Hepatocyte (in vitro differentiated cells): ENCODE measurements at regions not wholly inside any gene's neighbourhood (a gene's known extent, or its start where the extent isn't known, plus 50 kb on each side); places are given as distances from the start of the nearest gene placed in this dataset.

Source experiments
- DNase-seq: peaks from one replicate; pipeline ENCODE4 v3.0.0-alpha.2; 2016; ENCODE audit warnings: low spot score
- H2AFZ ChIP-seq: fragments of 200-600 bp; sonication (generic); 2 replicates; pipeline ENCODE4 v1.6.0; 2016; ENCODE audit warnings: antibody characterized with exemption, mild to moderate bottlenecking
- H3K27ac ChIP-seq: fragments of 200-600 bp; sonication (generic); 2 replicates; pipeline ENCODE4 v1.5.1; 2016; ENCODE audit warnings: mild to moderate bottlenecking
- H3K27me3 ChIP-seq: fragments of 200-600 bp; sonication (generic); 2 replicates; pipeline ENCODE4 v1.6.1; 2016
- H3K36me3 ChIP-seq: fragments of 200-600 bp; sonication (generic); replicated peaks from 2 replicates; pipeline ENCODE4 v1.5.1; 2016; ENCODE audit warnings: low read depth; ENCODE audit not compliant: insufficient read depth
- H3K4me1 ChIP-seq: fragments of 200-600 bp; sonication (generic); 2 replicates; pipeline ENCODE4 v1.5.1; 2016; ENCODE audit warnings: mild to moderate bottlenecking, moderate library complexity; ENCODE audit not compliant: insufficient read depth
- H3K4me2 ChIP-seq: fragments of 200-600 bp; sonication (generic); 2 replicates; pipeline ENCODE4 v1.6.0; 2016
- H3K4me3 ChIP-seq: fragments of 200-600 bp; sonication (generic); 2 replicates; pipeline ENCODE4 v1.5.1; 2016; ENCODE audit warnings: mild to moderate bottlenecking
- H3K79me2 ChIP-seq: fragments of 200-600 bp; sonication (generic); 2 replicates; pipeline ENCODE4 v1.6.0; 2017; ENCODE audit warnings: mild to moderate bottlenecking
- H3K9me2 ChIP-seq: fragments of 200-600 bp; sonication (generic); replicated peaks from 2 replicates; pipeline ENCODE4 v1.6.0; 2017; ENCODE audit warnings: mild to moderate bottlenecking; ENCODE audit not compliant: insufficient read depth
- H3K9me3 ChIP-seq: fragments of 200-600 bp; sonication (generic); 2 replicates; pipeline ENCODE4 v1.5.1; 2016; ENCODE audit warnings: low read depth, mild to moderate bottlenecking
- H4K20me1 ChIP-seq: fragments of 200-600 bp; sonication (generic); 2 replicates; pipeline ENCODE4 v1.6.0; 2016; ENCODE audit warnings: mild to moderate bottlenecking; ENCODE audit not compliant: insufficient read depth, poor library complexity, severe bottlenecking
- EZH2 ChIP-seq: fragments of 200-600 bp; sonication (generic); IDR thresholded peaks from 2 replicates; pipeline ENCODE4 v1.6.1; 2016; ENCODE audit warnings: antibody characterized with exemption, mild to moderate bottlenecking, borderline replicate concordance
- EZH2phosphoT487 ChIP-seq: fragments of 200-600 bp; sonication (generic); IDR thresholded peaks from one replicate; pipeline ENCODE4 v1.6.1; 2018; ENCODE audit warnings: antibody characterized with exemption, mild to moderate bottlenecking, low read depth, moderate library complexity; ENCODE audit not compliant: unreplicated experiment, severe bottlenecking
- WGBS: methylation state at CpG from one replicate; pipeline ENCODE4 v1.1.6; 2016; ENCODE audit warnings: low lambda C conversion rate; ENCODE audit errors: missing lambda C conversion rate; 5-methylcytosine and 5-hydroxymethylcytosine counted together
- TF ChIP-seq, protein P1 (sequence below): fragments of 200-600 bp; sonication (generic); IDR thresholded peaks from 2 replicates; pipeline ENCODE4 v1.5.1; 2016; ENCODE audit warnings: antibody characterized with exemption, mild to moderate bottlenecking; ENCODE audit not compliant: poor library complexity

DNA sequence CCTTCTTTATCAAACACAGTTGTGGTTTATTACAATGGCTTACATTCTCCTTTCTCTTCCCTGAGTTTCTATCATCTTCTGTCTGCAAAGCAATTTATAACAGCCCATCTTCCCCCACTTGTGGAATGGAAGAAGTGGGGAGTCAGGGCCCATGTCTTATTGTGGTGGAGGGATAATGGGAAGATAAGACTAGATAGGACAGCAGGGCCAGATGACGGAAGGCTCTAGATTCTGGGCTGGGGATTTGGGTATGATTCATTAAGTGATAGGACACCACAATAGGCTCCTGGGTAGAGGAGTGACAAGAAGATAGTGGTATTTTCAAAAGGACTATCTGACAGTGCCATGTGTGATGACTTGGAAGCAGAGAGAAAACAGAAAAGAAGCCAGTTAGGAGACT is 450.6 kb downstream of the TTLL7 start:
- Histone ChIP-seq H3K4me1 (no peaks in the 10 kb centered on the region), H3K9me3 (no peaks in the 10 kb centered on the region), H4K20me1 (no peaks in the 10 kb centered on the region), H3K27me3 (no peaks in the 10 kb centered on the region), H3K79me2 (no peaks in the 10 kb centered on the region), H3K36me3 (no peaks in the 10 kb centered on the region), H3K4me3 (no peak overlapping the region), H3K4me2 (no peak overlapping the region), H3K9me2 (no peaks in the 10 kb centered on the region), H3K27ac (no peak overlapping the region), H2AFZ (no peak overlapping the region)
- no peak for TF ChIP-seq EZH2phosphoT487
- no peak for TF ChIP-seq EZH2
- TF ChIP-seq, protein P1, sequence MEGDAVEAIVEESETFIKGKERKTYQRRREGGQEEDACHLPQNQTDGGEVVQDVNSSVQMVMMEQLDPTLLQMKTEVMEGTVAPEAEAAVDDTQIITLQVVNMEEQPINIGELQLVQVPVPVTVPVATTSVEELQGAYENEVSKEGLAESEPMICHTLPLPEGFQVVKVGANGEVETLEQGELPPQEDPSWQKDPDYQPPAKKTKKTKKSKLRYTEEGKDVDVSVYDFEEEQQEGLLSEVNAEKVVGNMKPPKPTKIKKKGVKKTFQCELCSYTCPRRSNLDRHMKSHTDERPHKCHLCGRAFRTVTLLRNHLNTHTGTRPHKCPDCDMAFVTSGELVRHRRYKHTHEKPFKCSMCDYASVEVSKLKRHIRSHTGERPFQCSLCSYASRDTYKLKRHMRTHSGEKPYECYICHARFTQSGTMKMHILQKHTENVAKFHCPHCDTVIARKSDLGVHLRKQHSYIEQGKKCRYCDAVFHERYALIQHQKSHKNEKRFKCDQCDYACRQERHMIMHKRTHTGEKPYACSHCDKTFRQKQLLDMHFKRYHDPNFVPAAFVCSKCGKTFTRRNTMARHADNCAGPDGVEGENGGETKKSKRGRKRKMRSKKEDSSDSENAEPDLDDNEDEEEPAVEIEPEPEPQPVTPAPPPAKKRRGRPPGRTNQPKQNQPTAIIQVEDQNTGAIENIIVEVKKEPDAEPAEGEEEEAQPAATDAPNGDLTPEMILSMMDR, result no peak
- 100% methylated on average over 1 of the region's 1 CpG for WGBS
- no peak for DNase-seq

DNA sequence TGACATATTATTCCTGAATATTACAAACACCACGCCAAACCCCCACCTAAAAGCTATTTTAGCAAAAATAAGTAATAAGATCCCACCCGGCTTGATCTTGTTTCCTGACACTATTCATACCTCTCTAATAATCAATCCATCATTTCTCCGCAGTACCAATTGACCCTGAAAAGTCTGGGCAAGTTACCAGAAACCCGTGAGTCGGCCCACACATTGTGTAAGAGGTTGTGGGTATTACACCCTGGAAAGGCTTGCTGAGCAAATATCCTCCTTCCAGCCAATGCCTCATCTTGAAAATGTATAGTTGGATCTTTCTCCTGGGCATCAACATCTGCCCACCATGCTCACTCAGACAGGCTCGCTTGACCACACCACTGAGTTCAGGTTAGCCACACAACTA is 451.0 kb downstream of the TTLL7 start:
- H2AFZ ChIP-seq, result no peak overlapping the region
- 91% methylated on average over 6 of the region's 6 CpGs for WGBS
- H4K20me1 ChIP-seq, result no peaks in the 10 kb centered on the region
- no peaks in the 10 kb centered on the region for H3K27me3 ChIP-seq
- H3K27ac ChIP-seq, result no peak overlapping the region
- no peaks in the 10 kb centered on the region for H3K9me3 ChIP-seq
- no peak overlapping the region for H3K4me3 ChIP-seq
- no peaks in the 10 kb centered on the region for H3K79me2 ChIP-seq
- H3K4me1 ChIP-seq, result no peaks in the 10 kb centered on the region
- no peak for DNase-seq
- TF ChIP-seq EZH2phosphoT487 (no peak), EZH2 (no peak)
- TF ChIP-seq, protein P1, result no peak
- no peaks in the 10 kb centered on the region for H3K9me2 ChIP-seq
- no peak overlapping the region for H3K4me2 ChIP-seq
- H3K36me3 ChIP-seq, result no peaks in the 10 kb centered on the region

DNA sequence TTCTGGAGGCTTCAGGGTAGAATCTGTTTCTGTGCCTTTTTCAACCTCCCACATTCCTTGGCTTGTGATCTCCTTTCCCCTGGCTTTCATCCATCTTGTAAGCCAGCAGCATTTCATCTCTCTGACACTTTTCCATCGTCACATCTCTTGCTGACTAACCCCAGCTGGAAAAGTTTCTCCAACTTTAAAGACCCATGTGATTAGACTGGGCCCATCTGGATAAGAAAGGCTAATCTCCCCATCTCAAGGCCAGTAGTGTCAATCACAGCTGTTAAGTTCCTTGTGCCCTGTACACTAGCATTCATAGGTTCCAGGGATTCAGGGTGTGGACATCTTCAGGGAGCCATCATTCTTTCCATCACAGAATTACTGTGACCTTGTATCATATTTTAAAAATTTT is 452.1 kb downstream of the TTLL7 start:
- TF ChIP-seq EZH2phosphoT487 (no peak), EZH2 (no peak)
- Histone ChIP-seq H3K27ac (no peak overlapping the region), H2AFZ (no peak overlapping the region), H3K4me2 (no peak overlapping the region), H3K9me2 (no peaks in the 10 kb centered on the region), H3K4me1 (no peaks in the 10 kb centered on the region), H3K9me3 (no peaks in the 10 kb centered on the region), H3K27me3 (no peaks in the 10 kb centered on the region), H3K36me3 (no peaks in the 10 kb centered on the region), H4K20me1 (no peaks in the 10 kb centered on the region), H3K4me3 (no peak overlapping the region), H3K79me2 (no peaks in the 10 kb centered on the region)
- WGBS, result 67% methylated on average over 1 of the region's 1 CpG
- no peak for DNase-seq

DNA sequence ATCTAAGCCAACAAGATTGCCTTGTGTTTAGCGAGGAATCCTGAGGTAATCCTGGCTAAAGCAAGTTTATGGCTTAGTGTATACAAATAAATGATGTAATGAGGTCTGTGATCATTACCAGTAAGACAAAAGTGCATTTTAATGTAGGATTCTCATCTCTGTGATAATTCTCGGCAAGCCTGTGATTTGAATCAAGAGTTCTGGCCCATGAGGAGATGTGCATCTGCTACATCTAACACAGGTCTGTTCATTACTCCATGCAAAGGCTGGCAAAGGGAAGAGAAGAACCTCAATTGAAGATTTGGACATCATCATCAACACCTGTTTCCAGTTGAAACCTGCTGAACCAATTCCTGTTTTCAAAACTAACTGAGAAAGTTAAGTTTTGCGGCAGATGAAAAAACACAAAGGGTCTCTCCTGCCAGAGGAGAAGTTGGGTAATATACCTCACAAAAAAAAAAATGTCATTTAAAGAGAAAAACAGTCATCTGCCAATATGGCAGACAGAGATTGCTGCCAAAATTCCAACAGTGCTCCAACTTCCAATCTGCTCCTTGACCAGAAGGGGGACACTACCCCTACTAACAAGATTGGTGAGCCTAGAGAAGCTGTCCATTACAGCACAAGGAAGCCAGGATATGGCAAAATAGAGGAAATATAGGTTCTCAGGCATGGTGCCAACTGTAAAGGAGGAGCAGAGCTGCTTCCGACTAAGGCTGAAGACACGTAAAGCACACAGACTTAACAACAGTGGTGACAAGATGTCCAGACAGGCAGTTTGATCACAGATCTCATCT is 453.7 kb downstream of the TTLL7 start:
- Histone ChIP-seq H3K27ac (no peak overlapping the region), H3K79me2 (no peaks in the 10 kb centered on the region), H3K9me2 (no peaks in the 10 kb centered on the region), H3K4me3 (no peak overlapping the region), H4K20me1 (no peaks in the 10 kb centered on the region), H3K4me2 (no peak overlapping the region), H3K4me1 (no peaks in the 10 kb centered on the region), H3K36me3 (no peaks in the 10 kb centered on the region), H3K9me3 (no peaks in the 10 kb centered on the region), H2AFZ (no peak overlapping the region), H3K27me3 (no peaks in the 10 kb centered on the region)
- TF ChIP-seq EZH2 (no peak), EZH2phosphoT487 (no peak)
- TF ChIP-seq, protein P1, result no peak
- no peak for DNase-seq
- 78% methylated on average over 5 of the region's 5 CpGs for WGBS
